Neuronal stem cell (in vitro differentiated cells): ENCODE measurements at regions not wholly inside any gene's neighbourhood (a gene's known extent, or its start where the extent isn't known, plus 50 kb on each side); places are given as distances from the start of the nearest gene placed in this dataset.

Experiments
- DNase-seq: peaks from one replicate; pipeline ENCODE4 v3.0.0-alpha.2; 2013; ENCODE audit warnings: low spot score
- H2AFZ ChIP-seq: one replicate; pipeline ENCODE4 v1.6.1; 2013; ENCODE audit warnings: mild to moderate bottlenecking, low read length, inconsistent platforms
- H2AK5ac ChIP-seq: 2 replicates; pipeline ENCODE4 v1.6.1; 2013; ENCODE audit warnings: low read depth, mild to moderate bottlenecking, inconsistent platforms, low read length, moderate library complexity, mixed read lengths
- H2BK120ac ChIP-seq: 2 replicates; pipeline ENCODE4 v1.6.1; 2013; ENCODE audit warnings: low read depth, mild to moderate bottlenecking, inconsistent platforms, low read length, moderate library complexity, mixed read lengths
- H2BK12ac ChIP-seq: one replicate; pipeline ENCODE4 v1.6.1; 2013; ENCODE audit warnings: low read length, inconsistent platforms
- H2BK15ac ChIP-seq: 2 replicates; pipeline ENCODE4 v1.6.1; 2013; ENCODE audit warnings: mild to moderate bottlenecking, low read length, inconsistent platforms, mixed read lengths
- H2BK5ac ChIP-seq: one replicate; pipeline ENCODE4 v1.6.1; 2013; ENCODE audit warnings: inconsistent platforms, mild to moderate bottlenecking, low read length, moderate library complexity
- H3K14ac ChIP-seq: one replicate; pipeline ENCODE4 v1.6.1; 2013; ENCODE audit warnings: low read length, inconsistent platforms
- H3K18ac ChIP-seq: 2 replicates; pipeline ENCODE4 v1.6.1; 2013; ENCODE audit warnings: low read length, inconsistent platforms
- H3K23ac ChIP-seq: 2 replicates; pipeline ENCODE4 v1.6.1; 2013; ENCODE audit warnings: low read depth, mild to moderate bottlenecking, mixed read lengths, low read length, inconsistent platforms; ENCODE audit not compliant: poor library complexity
- H3K27ac ChIP-seq: replicated peaks from 3 replicates; pipeline ENCODE4 v1.5.1; 2013; ENCODE audit warnings: low read length, inconsistent platforms
- H3K27me3 ChIP-seq, 3 experiments: 2 replicates each; pipeline ENCODE4 v1.6.1; 2013; ENCODE audit warnings: low read length in 3 of 3, mild to moderate bottlenecking in 2 of 3, inconsistent platforms in 1 of 3, low read depth in 1 of 3, mixed read lengths in 1 of 3, moderate library complexity in 1 of 3; ENCODE audit not compliant: control insufficient read depth in 3 of 3, insufficient read depth in 3 of 3
- H3K36me3 ChIP-seq, 2 donors: replicated peaks in 1 of 2; 2 replicates each; pipeline ENCODE4 v1.6.1; 2013; ENCODE audit warnings: low read length in 2 of 2; ENCODE audit not compliant: control insufficient read depth in 2 of 2, insufficient read depth in 2 of 2
- H3K4ac ChIP-seq: 2 replicates; pipeline ENCODE4 v1.6.1; 2013; ENCODE audit warnings: inconsistent platforms, mild to moderate bottlenecking, low read length, moderate library complexity
- H3K4me1 ChIP-seq, 2 donors: 1 replicate in 1 of 2; 2 replicates in 1 of 2; pipeline ENCODE4 v1.6.1; 2013; ENCODE audit warnings: low read length in 2 of 2, low read depth in 1 of 2; ENCODE audit not compliant: control insufficient read depth in 2 of 2, insufficient read depth in 1 of 2
- H3K4me2 ChIP-seq: one replicate; pipeline ENCODE4 v1.6.1; 2013; ENCODE audit warnings: mild to moderate bottlenecking, low read length, inconsistent platforms; ENCODE audit not compliant: insufficient read depth, poor library complexity, severe bottlenecking
- H3K4me3 ChIP-seq, 2 donors: 2 replicates each; pipeline ENCODE4 v1.5.1; 2013; ENCODE audit warnings: low read length in 2 of 2, mild to moderate bottlenecking in 2 of 2, inconsistent platforms in 1 of 2, moderate library complexity in 1 of 2
- H3K79me1 ChIP-seq: one replicate; pipeline ENCODE4 v1.6.1; 2013; ENCODE audit warnings: low read depth, mild to moderate bottlenecking, inconsistent platforms, low read length, moderate library complexity
- H3K9ac ChIP-seq: one replicate; pipeline ENCODE4 v1.6.1; 2013; ENCODE audit warnings: mild to moderate bottlenecking, low read depth, low read length, inconsistent platforms; ENCODE audit not compliant: poor library complexity
- H3K9me3 ChIP-seq, 2 donors: replicated peaks in 1 of 2; 2 replicates each; pipeline versions ENCODE3 to v1.6.1; 2013; ENCODE audit warnings: low read length in 2 of 2, mild to moderate bottlenecking in 2 of 2, inconsistent platforms in 1 of 2, low read depth in 1 of 2, mixed read lengths in 1 of 2, moderate library complexity in 1 of 2; ENCODE audit not compliant: control insufficient read depth in 2 of 2, insufficient read depth in 1 of 2
- H4K8ac ChIP-seq: one replicate; pipeline ENCODE4 v1.6.1; 2013; ENCODE audit warnings: low read depth, mild to moderate bottlenecking, inconsistent platforms, low read length, moderate library complexity
- H4K91ac ChIP-seq: one replicate; pipeline ENCODE4 v1.6.1; 2013; ENCODE audit warnings: low read length, low read depth, mild to moderate bottlenecking, inconsistent platforms; ENCODE audit not compliant: poor library complexity
- WGBS, 2 donors: extraction: QIAGEN DNeasy Blood & Tissue Kit; methylation state at CpG; one replicate each; pipeline ENCODE4 v1.1.7; 2013; ENCODE audit warnings: missing lambda C conversion rate in 2 of 2, mixed read lengths in 1 of 2; ENCODE audit not compliant: insufficient read length in 2 of 2, insufficient replicate concordance in 1 of 2; ENCODE audit errors: extremely low coverage in 2 of 2; 5-methylcytosine and 5-hydroxymethylcytosine counted together

GRCh38 chr16:60553090-60553757, 1483.0 kb downstream of the CDH8 start:
- peak overlapping the region; percentile 57 for H2AFZ ChIP-seq
- no peak overlapping the region for H3K27ac ChIP-seq
- no peak overlapping the region for H3K23ac ChIP-seq
- no peak overlapping the region for H3K14ac ChIP-seq
- DNase-seq, result peak; percentile 58
- no peak overlapping the region for H3K4ac ChIP-seq
- H3K18ac ChIP-seq, result no peak overlapping the region
- no peaks in the 10 kb centered on the region for H3K27me3 ChIP-seq
- H2BK15ac ChIP-seq, result no peak overlapping the region
- peaks cover 0 to 6% of the 10 kb centered on the region in 2 donors for H3K4me1 ChIP-seq
- H4K91ac ChIP-seq, result no peak overlapping the region
- no peak overlapping the region for H4K8ac ChIP-seq
- no peak overlapping the region for H2BK12ac ChIP-seq
- H3K4me3 ChIP-seq, result no peak overlapping the region
- H3K79me1 ChIP-seq, result no peaks in the 10 kb centered on the region
- no peaks in the 10 kb centered on the region for H3K36me3 ChIP-seq
- H2AK5ac ChIP-seq, result no peak overlapping the region
- no peaks in the 10 kb centered on the region for H3K9me3 ChIP-seq
- WGBS, 2 donors, result no CpG with 5 or more reads among the region's 3 CpGs
- H2BK120ac ChIP-seq, result no peak overlapping the region
- H3K4me2 ChIP-seq, result no peak overlapping the region
- no peak overlapping the region for H2BK5ac ChIP-seq
- H3K9ac ChIP-seq, result no peak overlapping the region

GRCh38 chr16:60541535-60541934, 1494.7 kb downstream of the CDH8 start:
- H2AFZ ChIP-seq, result no peak overlapping the region
- no peak overlapping the region for H4K91ac ChIP-seq
- H3K4me3 ChIP-seq, result no peak overlapping the region
- no peak overlapping the region for H3K18ac ChIP-seq
- no peak overlapping the region for H2BK12ac ChIP-seq
- no peak overlapping the region for H3K9ac ChIP-seq
- H3K27ac ChIP-seq, result no peak overlapping the region
- no CpG with 5 or more reads among the region's 1 CpG for WGBS, 2 donors
- H3K14ac ChIP-seq, result no peak overlapping the region
- H2AK5ac ChIP-seq, result no peak overlapping the region
- H2BK15ac ChIP-seq, result no peak overlapping the region
- no peak overlapping the region for H3K4ac ChIP-seq
- H3K79me1 ChIP-seq, result no peaks in the 10 kb centered on the region
- H3K4me2 ChIP-seq, result no peak overlapping the region
- no peak overlapping the region for H2BK5ac ChIP-seq
- no peak overlapping the region for H3K23ac ChIP-seq
- no peaks in the 10 kb centered on the region for H3K36me3 ChIP-seq
- no peak overlapping the region for H2BK120ac ChIP-seq
- no peaks in the 10 kb centered on the region for H3K4me1 ChIP-seq
- no peaks in the 10 kb centered on the region for H3K27me3 ChIP-seq
- no peaks in the 10 kb centered on the region for H3K9me3 ChIP-seq
- no peak for DNase-seq
- no peak overlapping the region for H4K8ac ChIP-seq

- H2AFZ ChIP-seq, result no peak overlapping the region
- peaks cover 0 to 2% of the 10 kb centered on the region in 2 donors for H3K4me1 ChIP-seq
- H3K27ac ChIP-seq, result no peak overlapping the region
- H4K91ac ChIP-seq, result no peak overlapping the region
- no peak overlapping the region for H3K4me3 ChIP-seq
- H3K23ac ChIP-seq, result no peak overlapping the region
- DNase-seq, result no peak
- no peak overlapping the region for H3K18ac ChIP-seq
- H3K4me2 ChIP-seq, result no peak overlapping the region
- no peak overlapping the region for H2AK5ac ChIP-seq
- H3K79me1 ChIP-seq, result no peaks in the 10 kb centered on the region
- H3K4ac ChIP-seq, result no peak overlapping the region
- H2BK15ac ChIP-seq, result no peak overlapping the region
- H4K8ac ChIP-seq, result no peak overlapping the region
- peaks cover 0 to 1% of the 10 kb centered on the region in 2 donors for H3K9me3 ChIP-seq
- H3K27me3 ChIP-seq, result no peaks in the 10 kb centered on the region
- no CpG with 5 or more reads among the region's 3 CpGs for WGBS, 2 donors
- H3K14ac ChIP-seq, result no peak overlapping the region
- H2BK120ac ChIP-seq, result no peak overlapping the region
- H3K9ac ChIP-seq, result no peak overlapping the region
- no peak overlapping the region for H2BK12ac ChIP-seq
- no peak overlapping the region for H2BK5ac ChIP-seq
- no peaks in the 10 kb centered on the region for H3K36me3 ChIP-seq
These were observed 1525.3 kb downstream of the CDH8 start for GRCh38 chr16:60510941-60511340.

- Histone ChIP-seq H2AFZ (no peak overlapping the region), H3K4ac (no peak overlapping the region), H3K9me3 (no peaks in the 10 kb centered on the region), H3K79me1 (no peaks in the 10 kb centered on the region), H3K27ac (no peak overlapping the region), H3K36me3 (no peaks in the 10 kb centered on the region), H3K4me2 (no peak overlapping the region), H2AK5ac (no peak overlapping the region), H3K23ac (no peak overlapping the region), H3K9ac (no peak overlapping the region), H2BK12ac (no peak overlapping the region), H3K4me3 (no peak overlapping the region), H3K27me3 (no peaks in the 10 kb centered on the region), H2BK15ac (no peak overlapping the region), H4K8ac (no peak overlapping the region), H3K14ac (no peak overlapping the region), H3K4me1 (peaks cover 0 to 2% of the 10 kb centered on the region in 2 donors), H3K18ac (no peak overlapping the region), H2BK120ac (no peak overlapping the region), H2BK5ac (no peak overlapping the region), H4K91ac (no peak overlapping the region)
- DNase-seq, result no peak
- no CpG with 5 or more reads among the region's 1 CpG for WGBS, 2 donors
These were observed 1526.0 kb downstream of the CDH8 start for GRCh38 chr16:60510208-60510607.
